ENCODE measurements at regions not wholly inside any gene's neighbourhood (a gene's known extent, or its start where the extent isn't known, plus 50 kb on each side); places are given as distances from the start of the nearest gene placed in this dataset.

- Histone ChIP-seq H2BK5ac (ENCODE audit: low read depth, low read length) (no peak overlapping the region), H2AK5ac (ENCODE audit: low read depth, low read length) (no peak overlapping the region), H3K4ac (replicated peaks; ENCODE audit: insufficient read length, low read depth, low read length) (no peak overlapping the region), H3K18ac (ENCODE audit: extremely low read depth, low read length) (no peak overlapping the region), H2BK15ac (ENCODE audit: low read length) (no peak overlapping the region), H2BK12ac (ENCODE audit: low read depth, low read length) (no peak overlapping the region), H3K14ac (ENCODE audit: insufficient read length) (no peak overlapping the region), H3K4me2 (ENCODE audit: insufficient read depth in 1 of 2, low read depth in 2 of 2, low read length in 2 of 2) (no peak overlapping the region), H3K9ac (replicated peaks in 1 of 4; ENCODE audit: extremely low read depth in 1 of 4, low read depth in 3 of 4, low read length in 3 of 4) (no peak overlapping the region), H3K9me3 (ENCODE audit: insufficient read depth in 2 of 2, low read depth in 1 of 2, low read length in 1 of 2) (peaks cover 3% of the 10 kb centered on the region in 2 experiments; a peak in 2 of 4 replicates), H3K56ac (replicated peaks; ENCODE audit: insufficient read length, low read depth, low read length) (no peak overlapping the region), H4K20me1 (replicated peaks in 1 of 2; ENCODE audit: control insufficient read depth in 1 of 2, insufficient read depth in 2 of 2, low read length in 2 of 2) (no peaks in the 10 kb centered on the region), H3K27ac (ENCODE audit: low read depth, low read length) (no peak overlapping the region), H4K5ac (ENCODE audit: insufficient read length, low read depth, low read length) (no peak overlapping the region), H3K23ac (ENCODE audit: insufficient read length) (no peak overlapping the region), H4K8ac (ENCODE audit: extremely low read depth, insufficient read depth, low read length) (no peak overlapping the region), H2AFZ (ENCODE audit: low read length) (no peak overlapping the region), H3K36me3 (ENCODE audit: control insufficient read depth in 2 of 4, insufficient read depth in 4 of 4, low read length in 3 of 4) (no peaks in the 10 kb centered on the region), H3K23me2 (ENCODE audit: low read depth, low read length) (no peaks in the 10 kb centered on the region), H3K79me1 (ENCODE audit: low read depth, low read length) (no peaks in the 10 kb centered on the region), H3K4me3 (ENCODE audit: extremely low read depth in 1 of 4, insufficient read depth in 2 of 4, low read depth in 3 of 4, low read length in 4 of 4) (no peak overlapping the region), H4K91ac (replicated peaks; ENCODE audit: insufficient read length, low read length) (no peak overlapping the region), H2BK120ac (replicated peaks; ENCODE audit: low read depth, low read length) (no peak overlapping the region), H3K27me3 (replicated peaks in 1 of 4; ENCODE audit: control insufficient read depth in 3 of 4, extremely low read depth in 1 of 4, insufficient read depth in 3 of 4, low read length in 3 of 4) (no peaks in the 10 kb centered on the region), H2BK20ac (ENCODE audit: low read length) (no peak overlapping the region), H3K4me1 (replicated peaks in 1 of 4; ENCODE audit: control insufficient read depth in 3 of 4, insufficient read depth in 4 of 4, low read length in 3 of 4) (no peaks in the 10 kb centered on the region), H3K79me2 (ENCODE audit: control insufficient read depth in 1 of 2, insufficient read depth in 2 of 2, low read length in 2 of 2) (no peaks in the 10 kb centered on the region)
- WGBS, 2 experiments (ENCODE audit: extremely low coverage in 1 of 2, insufficient coverage in 1 of 2, insufficient read length in 1 of 2, insufficient replicate concordance in 2 of 2, low coverage in 1 of 2, low lambda C conversion rate in 2 of 2, missing lambda C conversion rate in 1 of 2), result 82% methylated on average over 1 of the region's 1 CpG; no CpG with 5 or more reads in 1 of the 2 experiments
- FAIRE-seq, result no peak
- CTCF ChIA-PET (ENCODE audit: partially characterized antibody), result no interaction called here
- POLR2A ChIA-PET (ENCODE audit: partially characterized antibody), result no interaction called here
- DNase-seq (ENCODE audit: low read depth in 1 of 2, low spot score in 2 of 2), result no peak
- no peak for TF ChIP-seq JUN (IDR thresholded peaks at IDR 0.05; ENCODE audit: low read depth, low read length)
Observed at GRCh38 chr12:127048057-127048456, 1218.9 kb upstream of the TMEM132C start.
